ENCODE measurements at regions not wholly inside any gene's neighbourhood (a gene's known extent, or its start where the extent isn't known, plus 50 kb on each side); places are given as distances from the start of the nearest gene placed in this dataset.

- Histone ChIP-seq H3K9me3 (no peaks in the 10 kb centered on the region), H3K27ac (no peak overlapping the region), H3K4me3 (no peak overlapping the region), H3K27me3 (no peaks in the 10 kb centered on the region), H3K4me1 (no peaks in the 10 kb centered on the region), H3K36me3 (no peaks in the 10 kb centered on the region)
- ATAC-seq (no peak), DNase-seq (no peak), FAIRE-seq (no peak)
- TF ChIP-seq, protein P1, sequence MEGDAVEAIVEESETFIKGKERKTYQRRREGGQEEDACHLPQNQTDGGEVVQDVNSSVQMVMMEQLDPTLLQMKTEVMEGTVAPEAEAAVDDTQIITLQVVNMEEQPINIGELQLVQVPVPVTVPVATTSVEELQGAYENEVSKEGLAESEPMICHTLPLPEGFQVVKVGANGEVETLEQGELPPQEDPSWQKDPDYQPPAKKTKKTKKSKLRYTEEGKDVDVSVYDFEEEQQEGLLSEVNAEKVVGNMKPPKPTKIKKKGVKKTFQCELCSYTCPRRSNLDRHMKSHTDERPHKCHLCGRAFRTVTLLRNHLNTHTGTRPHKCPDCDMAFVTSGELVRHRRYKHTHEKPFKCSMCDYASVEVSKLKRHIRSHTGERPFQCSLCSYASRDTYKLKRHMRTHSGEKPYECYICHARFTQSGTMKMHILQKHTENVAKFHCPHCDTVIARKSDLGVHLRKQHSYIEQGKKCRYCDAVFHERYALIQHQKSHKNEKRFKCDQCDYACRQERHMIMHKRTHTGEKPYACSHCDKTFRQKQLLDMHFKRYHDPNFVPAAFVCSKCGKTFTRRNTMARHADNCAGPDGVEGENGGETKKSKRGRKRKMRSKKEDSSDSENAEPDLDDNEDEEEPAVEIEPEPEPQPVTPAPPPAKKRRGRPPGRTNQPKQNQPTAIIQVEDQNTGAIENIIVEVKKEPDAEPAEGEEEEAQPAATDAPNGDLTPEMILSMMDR (IDR thresholded peaks at IDR 0.05) = no peak
- 91 to 92% methylated on average over 3 of the region's 3 CpGs for WGBS, 2 donors
- intact Hi-C loops (cut with DNase I) = no loop called here
Measured at GRCh38 chr2:149789549-149789948, 202.0 kb upstream of the MMADHC start.

DNA sequence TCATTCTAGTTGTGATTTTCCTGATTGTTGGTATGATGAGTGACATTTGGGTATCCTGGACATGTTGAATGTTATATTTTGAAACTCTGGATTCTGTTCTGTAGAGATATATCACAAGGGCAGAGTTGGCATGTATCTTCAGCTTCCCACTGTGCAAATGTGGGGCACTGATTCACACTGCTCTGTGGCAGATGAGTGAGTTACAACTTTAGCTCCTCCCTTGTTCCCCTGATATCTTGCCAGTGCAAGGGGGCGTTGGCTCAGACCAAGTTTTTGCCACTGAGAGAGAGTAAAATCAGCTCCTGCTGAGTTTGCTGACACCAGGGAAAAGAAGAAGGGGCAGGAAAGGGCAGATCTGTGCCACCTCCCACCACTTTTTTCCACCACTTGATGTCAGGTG is 199.6 kb upstream of the MMADHC start:
- Histone ChIP-seq H3K9me3 (no peaks in the 10 kb centered on the region), H3K4me3 (no peak overlapping the region), H3K4me1 (no peaks in the 10 kb centered on the region), H3K27ac (no peak overlapping the region), H3K27me3 (no peaks in the 10 kb centered on the region), H3K36me3 (no peaks in the 10 kb centered on the region)
- no peak for FAIRE-seq
- WGBS, 2 donors = 39 to 47% methylated on average over 1 of the region's 1 CpG
- ATAC-seq = no peak
- intact Hi-C loops (cut with DNase I) = no loop called here
- DNase-seq = no peak
- TF ChIP-seq, protein P1 (IDR thresholded peaks at IDR 0.05) = no peak

DNA sequence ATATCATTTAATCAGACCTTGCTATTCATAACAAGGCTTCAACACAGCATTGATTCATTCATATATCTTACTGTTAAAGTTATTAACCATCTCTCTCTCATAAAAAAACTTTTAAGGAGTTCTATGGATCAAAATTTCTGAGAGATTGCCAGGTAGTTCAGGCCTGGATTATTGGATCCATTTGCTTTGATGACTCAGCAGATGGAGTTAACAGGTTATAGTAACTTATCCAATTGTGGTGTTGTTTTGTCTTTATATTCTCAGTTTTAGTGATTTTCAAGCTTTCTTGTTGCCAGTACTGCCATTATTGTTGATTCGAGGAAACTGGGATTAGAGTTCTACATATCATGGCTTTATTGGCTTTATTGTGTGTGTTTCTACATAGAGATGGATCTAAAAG is 195.7 kb upstream of the MMADHC start:
- Histone ChIP-seq H3K4me3 (no peak overlapping the region), H3K27ac (no peak overlapping the region), H3K36me3 (no peaks in the 10 kb centered on the region), H3K27me3 (no peaks in the 10 kb centered on the region), H3K4me1 (no peaks in the 10 kb centered on the region), H3K9me3 (no peaks in the 10 kb centered on the region)
- DNase-seq (no peak), FAIRE-seq (no peak), ATAC-seq (no peak)
- TF ChIP-seq, protein P1 (IDR thresholded peaks at IDR 0.05) = no peak
- 78 to 88% methylated on average over 1 of the region's 1 CpG for WGBS, 2 donors
- intact Hi-C loops (cut with DNase I) = no loop called here

DNA sequence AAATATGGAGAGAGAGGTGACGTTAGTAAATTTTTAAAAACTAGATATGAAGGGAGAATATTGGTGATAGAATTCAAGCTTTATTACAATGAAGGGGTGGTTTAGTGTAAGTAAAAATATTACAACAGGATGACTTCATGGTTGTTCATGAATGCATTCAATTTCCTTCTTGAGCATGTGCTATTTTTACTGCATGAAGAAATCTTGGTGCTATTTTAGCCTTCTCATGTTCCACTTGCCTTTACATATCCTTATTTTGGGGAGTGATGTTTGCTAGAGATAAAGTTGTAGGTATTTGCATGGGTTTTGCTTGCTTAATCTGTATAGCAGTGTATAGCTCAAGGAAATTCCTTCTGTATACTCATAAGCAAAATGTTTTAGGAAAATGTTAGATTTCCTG is 195.0 kb upstream of the MMADHC start:
- Histone ChIP-seq H3K36me3 (no peaks in the 10 kb centered on the region), H3K4me1 (no peaks in the 10 kb centered on the region), H3K27ac (no peak overlapping the region), H3K4me3 (no peak overlapping the region), H3K27me3 (no peaks in the 10 kb centered on the region), H3K9me3 (no peaks in the 10 kb centered on the region)
- FAIRE-seq = no peak
- TF ChIP-seq, protein P1 (IDR thresholded peaks at IDR 0.05) = no peak
- DNase-seq = no peak
- ATAC-seq = no peak
- 89 to 91% methylated on average over 1 of the region's 1 CpG for WGBS, 2 donors
- intact Hi-C loops (cut with DNase I) = no loop called here

- no peak overlapping the region for H3K4me3 ChIP-seq
- no peak for FAIRE-seq
- TF ChIP-seq, protein P1 (IDR thresholded peaks at IDR 0.05) = no peak
- H3K36me3 ChIP-seq = no peaks in the 10 kb centered on the region
- no peaks in the 10 kb centered on the region for H3K9me3 ChIP-seq
- no peaks in the 10 kb centered on the region for H3K4me1 ChIP-seq
- DNase-seq = no peak
- WGBS, 2 donors = 85% methylated on average over 1 of the region's 1 CpG
- ATAC-seq = no peak
- intact Hi-C loops (cut with DNase I) = no loop called here
- no peaks in the 10 kb centered on the region for H3K27me3 ChIP-seq
- no peak overlapping the region for H3K27ac ChIP-seq
Measured at GRCh38 chr2:149781263-149781808, 193.8 kb upstream of the MMADHC start.
